GM23338 (cell line): ENCODE measurements at regions not wholly inside any gene's neighbourhood (a gene's known extent, or its start where the extent isn't known, plus 50 kb on each side); places are given as distances from the start of the nearest gene placed in this dataset.

Source experiments
- ATAC-seq: fragments of 200-7000 bp; cut with Tn5 transposase; 3 replicates; pipeline ENCODE4 v1.9.1; 2020
- DNase-seq: peaks from one replicate; pipeline ENCODE4 v3.0.0-alpha.2; 2015; ENCODE audit warnings: low spot score
- H2AFZ ChIP-seq: fragments of 200-600 bp; sonication (generic); 2 replicates; pipeline ENCODE4 v1.8.0; 2016; ENCODE audit warnings: antibody characterized with exemption, mild to moderate bottlenecking, moderate library complexity
- H3F3A ChIP-seq: fragments of 200-600 bp; sonication (generic); replicated peaks from 2 replicates; pipeline ENCODE4 v1.8.0; 2017; ENCODE audit warnings: antibody characterized with exemption, mixed run types, low read depth
- H3K27ac ChIP-seq: fragments of 200-600 bp; sonication (generic); 2 replicates; pipeline ENCODE4 v1.6.1; 2016; ENCODE audit warnings: low read depth
- H3K27me3 ChIP-seq: fragments of 200-600 bp; sonication (generic); 2 replicates; pipeline ENCODE4 v1.8.0; 2016; ENCODE audit warnings: mild to moderate bottlenecking, mixed run types, moderate library complexity; ENCODE audit not compliant: insufficient read depth
- H3K36me3 ChIP-seq: fragments of 200-600 bp; sonication (generic); 2 replicates; pipeline ENCODE4 v1.8.0; 2016; ENCODE audit warnings: mild to moderate bottlenecking; ENCODE audit not compliant: insufficient read depth
- H3K4me1 ChIP-seq: fragments of 200-600 bp; sonication (generic); 2 replicates; pipeline ENCODE4 v1.8.0; 2016; ENCODE audit warnings: mild to moderate bottlenecking, moderate library complexity; ENCODE audit not compliant: insufficient read depth
- H3K4me2 ChIP-seq: fragments of 200-600 bp; sonication (generic); 2 replicates; pipeline ENCODE4 v1.7.1; 2017; ENCODE audit warnings: mixed run types
- H3K4me3 ChIP-seq: fragments of 200-600 bp; sonication (generic); 2 replicates; pipeline ENCODE4 v1.6.1; 2016; ENCODE audit warnings: mixed run types
- H3K79me2 ChIP-seq: fragments of 200-600 bp; sonication (generic); replicated peaks from 2 replicates; pipeline ENCODE4 v1.8.0; 2017; ENCODE audit warnings: mild to moderate bottlenecking; ENCODE audit not compliant: insufficient read depth
- H3K9me2 ChIP-seq: fragments of 200-600 bp; sonication (generic); 2 replicates; pipeline ENCODE4 v1.8.0; 2017; ENCODE audit not compliant: insufficient read depth
- H4K20me1 ChIP-seq: fragments of 200-600 bp; sonication (generic); replicated peaks from 2 replicates; pipeline ENCODE4 v1.8.0; 2017; ENCODE audit warnings: mild to moderate bottlenecking; ENCODE audit not compliant: insufficient read depth
- H3K27ac Mint-ChIP-seq: 2 replicates; pipeline ENCODE4 v1.8.0; 2020; ENCODE audit warnings: inconsistent platforms, mild to moderate bottlenecking, moderate library complexity, mixed read lengths
- H3K27me3 Mint-ChIP-seq: 3 replicates; pipeline ENCODE4 v1.8.0; 2022; ENCODE audit warnings: low read depth, mild to moderate bottlenecking, moderate library complexity, mixed read lengths, inconsistent platforms; ENCODE audit not compliant: insufficient read depth, poor library complexity
- H3K36me3 Mint-ChIP-seq: 3 replicates; pipeline ENCODE4 v1.8.0; 2021; ENCODE audit warnings: low read depth, mild to moderate bottlenecking, inconsistent platforms, moderate library complexity, mixed read lengths
- H3K4me1 Mint-ChIP-seq: 3 replicates; pipeline ENCODE4 v1.8.0; 2020; ENCODE audit warnings: mild to moderate bottlenecking, inconsistent platforms, mixed read lengths
- H3K4me3 Mint-ChIP-seq: 3 replicates; pipeline ENCODE4 v1.8.0; 2021; ENCODE audit warnings: moderate library complexity, mild to moderate bottlenecking, inconsistent platforms, mixed read lengths
- H3K9me3 Mint-ChIP-seq: 3 replicates; pipeline ENCODE4 v1.8.0; 2020; ENCODE audit warnings: moderate library complexity, mild to moderate bottlenecking, inconsistent platforms, mixed read lengths
- EZH2phosphoT487 ChIP-seq: fragments of 200-600 bp; sonication (generic); IDR thresholded peaks from one replicate; pipeline ENCODE4 v1.8.1; 2018; ENCODE audit warnings: antibody characterized with exemption; ENCODE audit not compliant: unreplicated experiment
- JUNB ChIP-seq: IDR thresholded peaks from one replicate; pipeline ENCODE4 v1.6.1; 2016; ENCODE audit warnings: antibody characterized with exemption; ENCODE audit not compliant: unreplicated experiment
- NANOG ChIP-seq: IDR thresholded peaks from 2 replicates; pipeline ENCODE4 v1.6.1; 2016; ENCODE audit warnings: antibody characterized with exemption, borderline replicate concordance
- REST ChIP-seq: IDR thresholded peaks from one replicate; pipeline ENCODE4 v1.6.1; 2018; ENCODE audit warnings: antibody characterized with exemption; ENCODE audit not compliant: unreplicated experiment
- ZNF462 ChIP-seq: fragments of 250-450 bp; sonication (Bioruptor Pico); IDR thresholded peaks from 2 replicates; pipeline ENCODE4 v1.5.0; 2020; ENCODE audit warnings: mild to moderate bottlenecking, moderate library complexity

- no peaks in the 10 kb centered on the region for H3K27me3 ChIP-seq
- Mint-ChIP-seq H3K27me3 (no peaks in the 10 kb centered on the region), H3K27ac (no peak overlapping the region), H3K4me3 (no peak overlapping the region), H3K4me1 (peaks cover 13% of the 10 kb centered on the region; the same call in 2 of the 3 replicates), H3K9me3 (no peaks in the 10 kb centered on the region), H3K36me3 (no peaks in the 10 kb centered on the region)
- no peak for DNase-seq
- no peaks in the 10 kb centered on the region for H3K79me2 ChIP-seq
- no peaks in the 10 kb centered on the region for H4K20me1 ChIP-seq
- no peaks in the 10 kb centered on the region for H3F3A ChIP-seq
- H3K4me2 ChIP-seq = no peak overlapping the region
- no peaks in the 10 kb centered on the region for H3K36me3 ChIP-seq
- H3K9me2 ChIP-seq = no peaks in the 10 kb centered on the region
- no peak overlapping the region for H3K4me3 ChIP-seq
- no peaks in the 10 kb centered on the region for H3K4me1 ChIP-seq
- no peak overlapping the region for H3K27ac ChIP-seq
- H2AFZ ChIP-seq = no peak overlapping the region
- no peak for TF ChIP-seq JUNB
- TF ChIP-seq NANOG = no peak
- TF ChIP-seq EZH2phosphoT487 = no peak
- TF ChIP-seq ZNF462 (CRISPR knock-in tag) = no peak
- TF ChIP-seq REST = no peak
- ATAC-seq = no peak
These were observed 326.7 kb downstream of the TPBG start for GRCh38 chr6:82690283-82690682.
